Tibial nerve (tissue), 4 donors: ENCODE measurements at regions not wholly inside any gene's neighbourhood (a gene's known extent, or its start where the extent isn't known, plus 50 kb on each side); places are given as distances from the start of the nearest gene placed in this dataset.

ENCODE experiments used
- DNase-seq, 2 donors: peaks; one replicate each; pipeline ENCODE4 v3.0.0-alpha.2; 2019; ENCODE audit warnings: low spot score in 2 of 2
- H3K27ac ChIP-seq, 4 donors: fragments of 200-600 bp; sonication (generic) in 3 of 4; one replicate each; pipeline ENCODE4 v1.5.1; 2017 to 2019; ENCODE audit warnings: mild to moderate bottlenecking in 1 of 4
- H3K27me3 ChIP-seq, 2 donors: fragments of 200-600 bp; sonication (generic) in 1 of 2; one replicate each; pipeline versions ENCODE4 v1.5.1 to v1.6.0; 2017 to 2019
- H3K36me3 ChIP-seq, 3 donors: fragments of 200-600 bp; sonication (generic); one replicate each; pipeline ENCODE4 v1.5.1; 2018 to 2019
- H3K4me1 ChIP-seq, 4 donors: fragments of 200-600 bp; sonication (generic) in 3 of 4; one replicate each; pipeline ENCODE4 v1.5.1; 2017 to 2019
- H3K4me3 ChIP-seq, 4 donors: fragments of 200-600 bp; sonication (generic) in 3 of 4; one replicate each; pipeline ENCODE4 v1.5.1; 2017 to 2019; ENCODE audit warnings: mild to moderate bottlenecking in 1 of 4, moderate library complexity in 1 of 4
- H3K9me3 ChIP-seq, 4 donors: fragments of 200-600 bp; sonication (generic) in 3 of 4; one replicate each; pipeline ENCODE4 v1.5.1; 2017 to 2019
- CTCF ChIP-seq, 5 experiments: fragments of 200-600 bp in 3 of 5; fragments of 450-650 bp in 2 of 5; sonication (generic) in 3 of 5; IDR thresholded peaks; one replicate each; pipeline ENCODE4 v1.5.1; 2016 to 2019; ENCODE audit warnings: antibody characterized with exemption in 5 of 5, mild to moderate bottlenecking in 3 of 5, moderate library complexity in 2 of 5
- EP300 ChIP-seq, 2 donors: sonication (generic); formaldehyde crosslinking; IDR thresholded peaks; one replicate each; pipeline ENCODE4 v1.6.1; 2017; ENCODE audit warnings: antibody characterized with exemption in 2 of 2, mild to moderate bottlenecking in 1 of 2
- POLR2A ChIP-seq, 2 donors: fragments of 450-650 bp; IDR thresholded peaks; one replicate each; pipeline ENCODE4 v1.6.1; 2017; ENCODE audit warnings: antibody characterized with exemption in 2 of 2, mild to moderate bottlenecking in 2 of 2, moderate library complexity in 2 of 2
- WGBS, 2 donors: methylation state at CpG; one replicate each; pipeline ENCODE4 v1.1.5; 2018; 5-methylcytosine and 5-hydroxymethylcytosine counted together

GRCh38 chr2:118714118-118714517, 133.3 kb downstream of the EN1 start:
- H3K27me3 ChIP-seq = no peaks in the 10 kb centered on the region

GRCh38 chr2:118711603-118712002, 135.8 kb downstream of the EN1 start:
- no peaks in the 10 kb centered on the region for H3K36me3 ChIP-seq
- no peak for DNase-seq
- H3K4me3 ChIP-seq = no peak overlapping the region
- H3K27me3 ChIP-seq = no peaks in the 10 kb centered on the region
- peaks cover 0 to 4% (median 0%) of the 10 kb centered on the region in 4 donors for H3K9me3 ChIP-seq
- WGBS, 2 donors = 80 to 82% methylated on average over 5 of the region's 5 CpGs
- H3K27ac ChIP-seq = no peak overlapping the region
- H3K4me1 ChIP-seq = no peaks in the 10 kb centered on the region
- TF ChIP-seq CTCF (IDR thresholded peaks at IDR 0.05) = no peak

More at GRCh38 chr2:118714118-118714517, 133.3 kb downstream of the EN1 start:
- Histone ChIP-seq H3K36me3 (no peaks in the 10 kb centered on the region), H3K4me1 (no peaks in the 10 kb centered on the region), H3K9me3 (peaks cover 0 to 4% (median 0%) of the 10 kb centered on the region in 4 donors), H3K27ac (no peak overlapping the region), H3K4me3 (no peak overlapping the region)
- WGBS, 2 donors = 75 to 84% methylated on average over 6 of the region's 6 CpGs
- TF ChIP-seq POLR2A (IDR thresholded peaks at IDR 0.05) = no peak
- TF ChIP-seq EP300 (IDR thresholded peaks at IDR 0.05) = no peak
- TF ChIP-seq CTCF (IDR thresholded peaks at IDR 0.05) = no peak
- DNase-seq = no peak

- H3K27ac ChIP-seq = no peak overlapping the region
- WGBS, 2 donors = 51 to 52% methylated on average over 2 of the region's 2 CpGs
- peaks cover 0 to 4% (median 0%) of the 10 kb centered on the region in 4 donors for H3K9me3 ChIP-seq
- H3K4me1 ChIP-seq = no peaks in the 10 kb centered on the region
- no peak for DNase-seq
- no peaks in the 10 kb centered on the region for H3K36me3 ChIP-seq
- H3K27me3 ChIP-seq = no peaks in the 10 kb centered on the region
- no peak overlapping the region for H3K4me3 ChIP-seq
- TF ChIP-seq CTCF (IDR thresholded peaks at IDR 0.05) (no peak), POLR2A (IDR thresholded peaks at IDR 0.05) (no peak), EP300 (IDR thresholded peaks at IDR 0.05) (no peak)
Measured at GRCh38 chr2:118710481-118710880, 137.0 kb downstream of the EN1 start.

GRCh38 chr2:118709786-118710185, 137.7 kb downstream of the EN1 start:
- no peaks in the 10 kb centered on the region for H3K27me3 ChIP-seq
- no peaks in the 10 kb centered on the region for H3K36me3 ChIP-seq
- 58 to 65% methylated on average over 3 of the region's 3 CpGs for WGBS, 2 donors
- H3K4me3 ChIP-seq = no peak overlapping the region
- no peak for TF ChIP-seq CTCF (IDR thresholded peaks at IDR 0.05)
- no peak for TF ChIP-seq EP300 (IDR thresholded peaks at IDR 0.05)
- DNase-seq = no peak
- H3K9me3 ChIP-seq = peaks cover 0 to 4% (median 0%) of the 10 kb centered on the region in 4 donors
- H3K27ac ChIP-seq = no peak overlapping the region
- H3K4me1 ChIP-seq = no peaks in the 10 kb centered on the region

GRCh38 chr2:118706844-118707243, 140.6 kb downstream of the EN1 start:
- no peak for DNase-seq
- Histone ChIP-seq H3K27ac (no peak overlapping the region), H3K4me1 (no peaks in the 10 kb centered on the region), H3K27me3 (no peaks in the 10 kb centered on the region), H3K9me3 (peaks cover 0 to 4% (median 0%) of the 10 kb centered on the region in 4 donors), H3K4me3 (no peak overlapping the region), H3K36me3 (no peaks in the 10 kb centered on the region)
- WGBS, 2 donors = 80 to 85% methylated on average over 1 of the region's 1 CpG
- TF ChIP-seq EP300 (IDR thresholded peaks at IDR 0.05) (no peak), CTCF (IDR thresholded peaks at IDR 0.05) (no peak), POLR2A (IDR thresholded peaks at IDR 0.05) (no peak)
